ENCODE measurements at regions not wholly inside any gene's neighbourhood (a gene's known extent, or its start where the extent isn't known, plus 50 kb on each side); places are given as distances from the start of the nearest gene placed in this dataset.

- TF ChIP-seq CTCF (IDR thresholded peaks at IDR 0.05): no peak
- TF ChIP-seq JUN (IDR thresholded peaks at IDR 0.05): no peak
- no peak for TF ChIP-seq POLR2A (IDR thresholded peaks at IDR 0.05; ENCODE audit: low read length)
- TF ChIP-seq ESRRA (IDR thresholded peaks at IDR 0.05; ENCODE audit: borderline replicate concordance, low read length): no peak
- TF ChIP-seq MAX (IDR thresholded peaks at IDR 0.05): no peak
- no peak for TF ChIP-seq SMC3 (IDR thresholded peaks at IDR 0.05)
- TF ChIP-seq EP300 (IDR thresholded peaks at IDR 0.05): no peak
- no peak for TF ChIP-seq BHLHE40 (IDR thresholded peaks at IDR 0.05; ENCODE audit: low read depth, low read length)
- TF ChIP-seq REST (IDR thresholded peaks at IDR 0.05): no peak
- TF ChIP-seq POLR2AphosphoS2 (conservative IDR thresholded peaks at IDR 0.05; ENCODE audit: low read length): no peak
- no peak for TF ChIP-seq NR3C1 (IDR thresholded peaks at IDR 0.05)
- no peak for TF ChIP-seq USF2 (IDR thresholded peaks at IDR 0.05)
- TF ChIP-seq MYC (IDR thresholded peaks at IDR 0.05; ENCODE audit: borderline replicate concordance, low read length): no peak
These were observed 107.3 kb upstream of the STARD13 start for GRCh38 chr13:33392794-33393405.
